ENCODE measurements at regions not wholly inside any gene's neighbourhood (a gene's known extent, or its start where the extent isn't known, plus 50 kb on each side); places are given as distances from the start of the nearest gene placed in this dataset.

DNA sequence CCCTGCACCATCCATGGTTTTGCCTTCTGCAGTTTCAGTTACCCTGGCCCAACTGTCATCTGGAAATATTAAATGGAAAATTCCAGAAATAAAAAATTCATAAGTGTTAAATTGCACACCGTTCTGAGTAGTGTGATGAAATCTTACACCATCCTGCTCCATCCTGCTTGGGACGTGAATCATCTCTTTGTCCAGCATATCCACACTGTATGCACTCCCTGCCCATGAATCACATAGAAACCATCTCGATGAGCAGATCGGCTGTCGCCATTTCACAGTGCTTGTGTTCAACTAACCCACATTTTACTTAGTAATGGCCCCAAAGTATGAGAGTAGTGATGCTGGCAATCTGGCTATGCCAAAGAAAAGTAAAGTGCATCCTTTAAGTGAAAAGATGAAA lies 105.9 kb upstream of the ID4 start:
- Histone ChIP-seq H3K27ac (ENCODE audit: low read depth, low read length) (no peak overlapping the region), H3K9ac (ENCODE audit: low read length) (no peak overlapping the region), H3F3A (ENCODE audit: insufficient read depth) (no peaks in the 10 kb centered on the region), H3K27me3 (ENCODE audit: low read length) (no peaks in the 10 kb centered on the region), H3K79me2 (ENCODE audit: insufficient read depth, low read length) (no peaks in the 10 kb centered on the region), H3K9me2 (replicated peaks; ENCODE audit: insufficient read depth, low read length) (no peaks in the 10 kb centered on the region), H3K4me3 (ENCODE audit: insufficient read depth, low read length, poor library complexity, severe bottlenecking) (no peak overlapping the region), H2AFZ (ENCODE audit: low read depth, low read length, severe bottlenecking) (no peak overlapping the region), H3K4me2 (ENCODE audit: low read depth, low read length, poor library complexity, severe bottlenecking) (no peak overlapping the region), H3K9me3 (ENCODE audit: insufficient read depth, low read length) (no peaks in the 10 kb centered on the region), H4K20me1 (ENCODE audit: low read depth, low read length) (no peaks in the 10 kb centered on the region), H3K36me3 (ENCODE audit: low read length) (no peaks in the 10 kb centered on the region)
- TF ChIP-seq, protein P1, sequence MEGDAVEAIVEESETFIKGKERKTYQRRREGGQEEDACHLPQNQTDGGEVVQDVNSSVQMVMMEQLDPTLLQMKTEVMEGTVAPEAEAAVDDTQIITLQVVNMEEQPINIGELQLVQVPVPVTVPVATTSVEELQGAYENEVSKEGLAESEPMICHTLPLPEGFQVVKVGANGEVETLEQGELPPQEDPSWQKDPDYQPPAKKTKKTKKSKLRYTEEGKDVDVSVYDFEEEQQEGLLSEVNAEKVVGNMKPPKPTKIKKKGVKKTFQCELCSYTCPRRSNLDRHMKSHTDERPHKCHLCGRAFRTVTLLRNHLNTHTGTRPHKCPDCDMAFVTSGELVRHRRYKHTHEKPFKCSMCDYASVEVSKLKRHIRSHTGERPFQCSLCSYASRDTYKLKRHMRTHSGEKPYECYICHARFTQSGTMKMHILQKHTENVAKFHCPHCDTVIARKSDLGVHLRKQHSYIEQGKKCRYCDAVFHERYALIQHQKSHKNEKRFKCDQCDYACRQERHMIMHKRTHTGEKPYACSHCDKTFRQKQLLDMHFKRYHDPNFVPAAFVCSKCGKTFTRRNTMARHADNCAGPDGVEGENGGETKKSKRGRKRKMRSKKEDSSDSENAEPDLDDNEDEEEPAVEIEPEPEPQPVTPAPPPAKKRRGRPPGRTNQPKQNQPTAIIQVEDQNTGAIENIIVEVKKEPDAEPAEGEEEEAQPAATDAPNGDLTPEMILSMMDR (IDR thresholded peaks at IDR 0.05; ENCODE audit: insufficient read depth, low read length, poor library complexity, severe bottlenecking) = no peak
- no peak for TF ChIP-seq EZH2phosphoT487 (conservative IDR thresholded peaks at IDR 0.05; ENCODE audit: low read length)

DNA sequence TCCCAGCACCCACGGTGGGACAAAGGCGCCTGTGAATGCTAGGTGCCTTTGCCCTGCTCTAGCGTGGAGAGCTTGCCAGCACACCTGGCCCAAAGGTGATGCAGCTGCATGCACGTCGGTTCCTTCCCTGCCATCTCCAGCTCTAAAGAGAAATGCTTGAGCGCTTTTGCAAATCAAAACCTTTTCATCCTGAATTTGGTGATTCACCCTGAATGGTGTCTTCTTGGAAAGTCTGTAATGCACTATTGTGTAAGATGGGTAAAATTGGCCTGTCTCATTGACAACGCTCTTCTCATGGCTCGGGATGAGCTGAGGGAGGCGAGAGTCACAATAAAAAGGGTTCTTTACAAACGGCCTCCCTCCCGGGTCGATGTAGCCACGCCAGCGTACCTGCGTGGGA lies 103.1 kb upstream of the ID4 start:
- no peaks in the 10 kb centered on the region for H3K27me3 ChIP-seq (ENCODE audit: low read length)
- no peaks in the 10 kb centered on the region for H3K9me3 ChIP-seq (ENCODE audit: insufficient read depth, low read length)
- no peaks in the 10 kb centered on the region for H3K79me2 ChIP-seq (ENCODE audit: insufficient read depth, low read length)
- no peak overlapping the region for H3K4me3 ChIP-seq (ENCODE audit: insufficient read depth, low read length, poor library complexity, severe bottlenecking)
- H4K20me1 ChIP-seq (ENCODE audit: low read depth, low read length) = no peaks in the 10 kb centered on the region
- H3K9ac ChIP-seq (ENCODE audit: low read length) = no peak overlapping the region
- H2AFZ ChIP-seq (ENCODE audit: low read depth, low read length, severe bottlenecking) = no peak overlapping the region
- TF ChIP-seq, protein P1 (IDR thresholded peaks at IDR 0.05; ENCODE audit: insufficient read depth, low read length, poor library complexity, severe bottlenecking) = no peak
- TF ChIP-seq EZH2phosphoT487 (conservative IDR thresholded peaks at IDR 0.05; ENCODE audit: low read length) = no peak
- H3K9me2 ChIP-seq (replicated peaks; ENCODE audit: insufficient read depth, low read length) = no peaks in the 10 kb centered on the region
- H3F3A ChIP-seq (ENCODE audit: insufficient read depth) = no peaks in the 10 kb centered on the region
- H3K36me3 ChIP-seq (ENCODE audit: low read length) = no peaks in the 10 kb centered on the region
- no peak overlapping the region for H3K4me2 ChIP-seq (ENCODE audit: low read depth, low read length, poor library complexity, severe bottlenecking)
- no peak overlapping the region for H3K27ac ChIP-seq (ENCODE audit: low read depth, low read length)

DNA sequence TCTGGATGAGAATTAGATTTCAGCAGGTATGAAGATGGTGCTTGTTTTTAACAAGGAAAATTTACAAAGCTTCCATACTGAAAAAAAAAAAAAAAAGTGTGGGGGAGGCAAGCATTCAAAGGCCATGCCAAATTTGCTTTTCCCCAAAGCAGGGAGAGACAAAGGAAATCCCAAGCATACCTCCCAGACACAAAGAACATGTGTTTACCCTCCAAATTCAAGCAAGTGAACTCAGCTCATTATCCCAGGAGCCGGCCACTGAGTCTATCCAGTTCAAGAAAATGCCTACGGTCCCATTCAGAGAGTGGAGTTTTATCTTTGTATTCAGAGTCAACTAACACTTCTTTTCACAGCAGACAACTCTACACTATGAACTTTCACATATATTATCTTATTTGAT lies 102.7 kb upstream of the ID4 start:
- Histone ChIP-seq H3K79me2 (ENCODE audit: insufficient read depth, low read length) (no peaks in the 10 kb centered on the region), H3K9ac (ENCODE audit: low read length) (no peak overlapping the region), H3K9me3 (ENCODE audit: insufficient read depth, low read length) (no peaks in the 10 kb centered on the region), H4K20me1 (ENCODE audit: low read depth, low read length) (no peaks in the 10 kb centered on the region), H3K27me3 (ENCODE audit: low read length) (no peaks in the 10 kb centered on the region), H3K4me3 (ENCODE audit: insufficient read depth, low read length, poor library complexity, severe bottlenecking) (no peak overlapping the region), H3K36me3 (ENCODE audit: low read length) (no peaks in the 10 kb centered on the region), H3F3A (ENCODE audit: insufficient read depth) (no peaks in the 10 kb centered on the region), H3K4me2 (ENCODE audit: low read depth, low read length, poor library complexity, severe bottlenecking) (no peak overlapping the region), H2AFZ (ENCODE audit: low read depth, low read length, severe bottlenecking) (no peak overlapping the region), H3K9me2 (replicated peaks; ENCODE audit: insufficient read depth, low read length) (no peaks in the 10 kb centered on the region), H3K27ac (ENCODE audit: low read depth, low read length) (no peak overlapping the region)
- no peak for TF ChIP-seq EZH2phosphoT487 (conservative IDR thresholded peaks at IDR 0.05; ENCODE audit: low read length)
- TF ChIP-seq, protein P1 (IDR thresholded peaks at IDR 0.05; ENCODE audit: insufficient read depth, low read length, poor library complexity, severe bottlenecking) = no peak

DNA sequence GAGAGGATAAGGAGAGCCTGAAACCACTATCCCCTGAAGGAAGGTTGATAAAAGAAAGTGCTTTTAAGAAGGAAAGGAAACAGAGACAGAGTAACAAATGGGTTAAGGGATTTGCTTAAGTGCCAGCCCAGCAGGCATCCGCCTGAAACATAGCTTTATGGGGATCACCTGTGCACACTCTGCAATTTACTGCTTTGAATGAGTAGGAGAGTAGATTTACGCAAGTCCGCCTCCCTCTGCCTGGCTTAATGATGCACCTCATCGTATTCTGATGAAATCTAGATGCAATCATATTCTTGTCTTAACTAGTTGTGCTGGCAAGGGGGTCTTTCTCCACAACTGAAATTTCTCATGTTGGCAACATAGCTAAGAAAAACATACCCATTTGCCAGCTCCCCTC lies 101.1 kb upstream of the ID4 start:
- Histone ChIP-seq H4K20me1 (ENCODE audit: low read depth, low read length) (no peaks in the 10 kb centered on the region), H2AFZ (ENCODE audit: low read depth, low read length, severe bottlenecking) (no peak overlapping the region), H3K27me3 (ENCODE audit: low read length) (no peaks in the 10 kb centered on the region), H3K27ac (ENCODE audit: low read depth, low read length) (no peak overlapping the region), H3K9me3 (ENCODE audit: insufficient read depth, low read length) (no peaks in the 10 kb centered on the region), H3F3A (ENCODE audit: insufficient read depth) (no peaks in the 10 kb centered on the region), H3K36me3 (ENCODE audit: low read length) (no peaks in the 10 kb centered on the region), H3K9me2 (replicated peaks; ENCODE audit: insufficient read depth, low read length) (no peaks in the 10 kb centered on the region), H3K4me2 (ENCODE audit: low read depth, low read length, poor library complexity, severe bottlenecking) (no peak overlapping the region), H3K4me3 (ENCODE audit: insufficient read depth, low read length, poor library complexity, severe bottlenecking) (no peak overlapping the region), H3K79me2 (ENCODE audit: insufficient read depth, low read length) (no peaks in the 10 kb centered on the region), H3K9ac (ENCODE audit: low read length) (no peak overlapping the region)
- TF ChIP-seq EZH2phosphoT487 (conservative IDR thresholded peaks at IDR 0.05; ENCODE audit: low read length) = no peak
- TF ChIP-seq, protein P1 (IDR thresholded peaks at IDR 0.05; ENCODE audit: insufficient read depth, low read length, poor library complexity, severe bottlenecking) = no peak
